Right renal cortex interstitium (tissue), 3 donors: ENCODE measurements at regions not wholly inside any gene's neighbourhood (a gene's known extent, or its start where the extent isn't known, plus 50 kb on each side); places are given as distances from the start of the nearest gene placed in this dataset.

Source experiments
- DNase-seq, 3 donors: peaks; one replicate each; pipeline ENCODE4 v3.0.0-alpha.2; 2013; ENCODE audit warnings: low read depth in 3 of 3, low spot score in 2 of 3

GRCh38 chr1:87436534-87436933 is 107.9 kb downstream of the LMO4 start:
- DNase-seq = no peak

- no peak for DNase-seq
Measured at GRCh38 chr1:87437663-87438295, 109.1 kb downstream of the LMO4 start.

GRCh38 chr1:87439821-87440220 is 111.1 kb downstream of the LMO4 start:
- DNase-seq = no peak

DNA sequence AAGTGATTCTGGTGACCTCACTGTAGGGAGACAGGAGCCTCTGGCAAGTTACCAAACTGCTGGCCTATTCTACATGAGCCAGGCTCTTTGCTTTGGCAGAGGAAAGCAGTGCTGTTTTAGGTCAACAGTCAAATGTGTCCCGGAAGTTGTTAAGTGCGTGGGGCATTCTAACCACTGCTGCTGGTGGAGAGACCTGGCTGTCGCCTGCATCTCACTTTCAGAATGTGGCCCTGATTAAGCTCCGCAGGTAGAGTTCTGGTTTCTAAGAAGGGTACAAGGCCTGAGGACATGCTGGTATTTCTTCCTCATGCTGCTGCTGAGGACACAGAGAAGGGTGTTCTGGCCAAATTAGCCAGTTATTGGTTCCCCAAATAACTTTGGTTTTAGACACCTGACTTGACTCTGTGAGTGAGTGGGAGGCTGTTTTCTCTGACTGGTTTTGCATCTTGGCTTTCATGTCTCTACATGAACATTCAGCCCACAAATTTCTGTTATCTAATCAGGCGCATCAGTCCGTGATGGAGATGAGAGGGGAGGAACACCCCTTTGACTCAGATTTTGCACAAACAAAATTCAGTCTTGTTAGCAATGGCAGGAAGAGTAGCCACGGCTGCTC is 120.8 kb downstream of the LMO4 start:
- DNase-seq = peak in 2 of 3 donors; percentile 29 to 57

- no peak for DNase-seq
Measured at GRCh38 chr1:87450136-87450535, 121.5 kb downstream of the LMO4 start.

DNA sequence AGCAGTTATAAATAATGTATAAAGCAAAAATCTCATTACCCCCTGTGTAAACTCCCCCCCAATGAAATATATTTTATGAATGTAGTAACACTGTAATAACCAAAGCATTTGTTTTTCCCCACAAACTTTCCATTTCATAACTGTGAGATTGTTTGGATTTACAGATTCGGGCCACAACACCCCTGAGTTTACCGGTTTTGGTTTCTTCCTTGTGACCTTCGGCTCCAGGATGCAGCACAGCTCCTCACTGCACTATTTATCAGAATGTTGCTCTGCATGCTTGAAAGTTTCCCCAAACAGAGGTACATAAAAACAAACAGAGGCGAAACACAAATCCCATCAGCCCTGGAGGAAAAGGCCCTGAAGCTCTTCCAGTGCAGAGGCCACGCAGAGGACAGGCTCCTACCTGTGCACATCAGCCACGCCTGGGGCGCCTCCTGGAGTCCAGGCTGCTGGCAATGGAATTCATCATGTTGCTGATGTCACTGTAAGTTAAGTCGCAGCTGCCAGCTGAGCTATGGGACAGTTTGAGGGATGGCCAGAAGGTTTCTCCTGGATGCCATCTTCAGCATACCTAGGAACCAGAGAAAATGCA is 122.0 kb downstream of the LMO4 start:
- DNase-seq = peak in 1 of 3 donors; percentile 6

GRCh38 chr1:87451229-87451920 is 122.7 kb downstream of the LMO4 start:
- DNase-seq = no peak

GRCh38 chr1:87452648-87453047 is 124.0 kb downstream of the LMO4 start:
- DNase-seq = no peak

GRCh38 chr1:87457408-87457807 is 128.7 kb downstream of the LMO4 start:
- DNase-seq = no peak

DNA sequence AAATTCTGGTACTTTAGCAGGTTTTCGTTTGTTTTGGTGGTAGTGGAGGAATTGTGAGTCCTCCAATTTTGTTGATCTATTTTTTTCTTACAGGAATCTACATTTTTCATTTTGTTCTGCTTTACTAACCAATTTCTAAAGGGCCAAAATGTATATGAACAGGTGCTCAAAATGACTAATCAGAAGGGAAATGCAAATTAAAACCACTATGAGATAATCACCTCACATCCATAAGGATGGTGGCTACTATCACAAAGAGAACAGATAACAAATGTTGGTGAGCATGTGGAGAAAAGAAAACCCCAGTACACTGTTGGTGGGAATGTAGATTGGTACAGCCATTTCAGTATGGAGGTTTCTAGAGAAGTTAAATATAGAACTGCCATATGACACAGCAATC is 134.2 kb downstream of the LMO4 start:
- DNase-seq = no peak

DNA sequence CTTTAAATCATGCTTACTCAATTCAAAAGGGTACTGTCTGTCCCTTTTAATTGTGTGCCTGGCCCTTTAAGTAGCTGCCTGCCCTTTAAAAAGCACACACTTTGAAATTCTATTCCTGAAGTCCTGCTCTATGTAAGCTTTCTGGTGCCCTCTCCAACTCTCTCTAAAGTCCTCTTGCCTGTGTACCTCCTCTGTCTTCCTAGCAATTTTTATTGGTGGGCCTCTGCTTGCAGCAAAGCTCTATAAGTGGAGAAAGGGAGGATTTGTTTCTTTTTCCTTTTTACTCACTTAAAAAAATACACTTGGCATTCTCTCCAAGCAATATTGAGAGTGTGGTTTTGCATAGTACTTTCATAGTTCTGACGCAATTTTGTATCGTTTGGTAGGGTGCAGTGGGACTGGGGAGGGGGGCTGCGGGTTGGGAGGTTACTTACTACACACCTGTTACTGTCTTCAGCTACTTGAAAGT is 135.4 kb downstream of the LMO4 start:
- DNase-seq = peak in 1 of 3 donors; percentile 7

DNA sequence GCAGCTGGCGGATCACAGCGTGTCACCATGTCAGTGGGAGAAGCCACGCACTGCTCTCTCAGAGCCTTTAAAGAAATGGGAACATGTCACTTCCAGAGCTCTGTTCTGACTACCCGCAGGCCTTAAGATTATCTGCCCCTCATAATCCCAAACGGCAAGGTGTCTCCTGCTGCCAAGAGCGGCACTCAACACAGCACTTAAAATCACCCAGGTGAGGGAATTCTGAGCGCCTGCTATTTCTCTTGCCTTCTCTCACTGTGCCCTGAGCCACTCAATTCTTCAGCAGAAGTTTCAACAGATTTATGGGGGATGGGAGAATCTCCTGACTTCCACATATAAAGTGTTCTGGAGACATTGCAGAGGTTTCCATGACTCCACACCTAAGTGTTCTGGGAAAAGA is 137.9 kb downstream of the LMO4 start:
- no peak for DNase-seq

DNA sequence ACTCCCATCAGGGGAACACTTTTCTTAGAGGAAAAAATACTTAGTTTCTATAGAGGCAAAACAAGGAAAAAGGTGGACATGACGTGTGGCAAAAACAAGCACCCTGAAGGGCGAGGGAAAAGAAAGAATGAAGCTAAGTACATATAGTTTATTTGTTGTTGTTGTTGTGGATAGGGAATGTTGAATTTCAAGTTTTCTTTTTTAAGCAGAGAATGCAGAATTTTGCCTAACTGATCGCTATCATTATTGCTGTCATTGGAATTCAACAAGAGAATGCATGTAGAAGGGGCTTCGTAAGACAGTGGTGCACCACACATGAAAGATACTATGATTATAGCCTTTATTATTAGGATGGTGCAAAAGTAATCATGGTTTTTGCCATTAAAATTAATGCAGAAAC is 144.0 kb downstream of the LMO4 start:
- no peak for DNase-seq

- DNase-seq = no peak
Measured at GRCh38 chr1:87473203-87473661, 144.6 kb downstream of the LMO4 start.

GRCh38 chr1:87474098-87474497 is 145.4 kb downstream of the LMO4 start:
- no peak for DNase-seq

GRCh38 chr1:87478231-87478630 is 149.6 kb downstream of the LMO4 start:
- DNase-seq = no peak

GRCh38 chr1:87495147-87495546 is 166.5 kb downstream of the LMO4 start:
- no peak for DNase-seq

DNA sequence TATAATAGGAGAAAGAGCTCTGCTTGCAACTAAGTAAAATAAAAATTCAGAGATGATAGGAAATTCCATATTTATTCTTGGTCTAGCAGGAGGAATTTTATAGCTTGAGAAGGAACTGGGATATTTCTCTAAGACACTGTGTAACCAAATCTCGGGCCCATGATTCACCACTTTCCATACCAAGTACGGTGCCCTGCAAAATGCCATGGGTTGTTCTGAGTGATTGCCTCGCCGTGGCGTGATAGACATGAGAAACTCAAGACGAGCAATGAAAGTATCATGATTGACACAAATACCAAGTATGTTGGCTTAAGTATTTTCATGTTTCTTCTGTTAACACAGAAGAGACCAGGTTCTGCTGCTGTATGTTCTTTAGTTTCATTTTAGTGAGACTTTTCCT is 167.2 kb downstream of the LMO4 start:
- DNase-seq = no peak

DNA sequence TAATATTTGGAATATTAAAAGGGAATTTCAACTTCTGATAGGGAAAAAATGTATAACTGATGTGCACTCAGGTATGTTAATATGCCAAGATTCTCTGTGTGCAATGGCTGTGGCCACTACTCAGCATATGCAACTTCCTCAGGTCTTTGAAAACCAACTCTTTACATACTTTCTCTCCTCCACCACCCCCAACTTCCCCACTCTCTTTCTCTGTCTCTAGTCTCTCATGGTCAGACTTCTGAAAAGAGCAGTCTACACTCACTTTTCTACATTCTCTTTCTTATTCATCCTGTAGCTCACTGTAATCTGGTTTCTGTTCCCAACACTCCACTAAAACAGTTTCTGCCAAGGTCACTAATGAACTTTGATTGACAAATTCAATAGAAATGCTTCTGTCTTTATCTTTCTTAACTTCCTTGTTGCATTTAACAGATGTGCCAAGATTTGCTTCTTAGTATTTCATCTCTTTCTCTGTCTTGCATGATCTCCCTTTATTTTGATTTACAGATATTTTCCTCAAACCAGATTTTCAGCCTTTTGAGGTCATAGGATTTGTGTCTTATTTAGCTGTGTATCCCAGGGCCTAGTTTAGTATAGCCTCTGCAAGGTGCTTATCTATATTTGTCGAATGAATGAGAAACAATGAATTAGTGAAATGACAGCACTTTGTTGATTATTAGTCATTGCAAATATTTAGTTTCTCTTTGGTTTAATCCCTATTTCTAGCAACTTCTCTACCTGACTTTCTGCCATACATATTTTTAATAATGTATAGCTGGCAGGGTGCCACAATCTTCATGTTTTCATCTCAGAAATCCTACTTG is 168.9 kb downstream of the LMO4 start:
- DNase-seq = no peak

DNA sequence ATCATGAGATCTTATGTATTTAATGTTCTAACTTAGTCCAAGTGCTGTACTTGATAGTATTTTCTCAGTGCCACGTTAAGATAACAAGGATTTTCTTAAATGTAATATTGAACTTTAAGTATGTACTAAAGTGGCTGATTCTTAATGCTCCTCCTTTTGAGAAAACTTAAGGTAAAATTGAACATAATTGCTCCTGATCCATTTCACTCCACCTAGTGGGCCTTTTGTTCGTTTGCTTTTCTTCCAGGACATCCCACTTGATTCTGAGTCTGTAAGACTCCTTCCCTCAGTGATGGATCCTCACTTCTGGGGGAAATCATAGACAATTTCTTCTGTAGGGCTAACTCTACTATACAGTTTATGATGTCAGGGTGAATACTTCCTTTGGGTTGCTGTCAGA is 173.1 kb downstream of the LMO4 start:
- DNase-seq = no peak
